Testis (tissue), 2 donors: ENCODE measurements at regions not wholly inside any gene's neighbourhood (a gene's known extent, or its start where the extent isn't known, plus 50 kb on each side); places are given as distances from the start of the nearest gene placed in this dataset.

Experiments
- CTCF ChIP-seq, 3 experiments: fragments of 450-650 bp in 2 of 3; fragments of 200-600 bp in 1 of 3; sonication (generic) in 1 of 3; IDR thresholded peaks; one replicate each; pipeline ENCODE4 v1.5.1; 2016 to 2019; ENCODE audit warnings: antibody characterized with exemption in 3 of 3, mild to moderate bottlenecking in 2 of 3, moderate library complexity in 1 of 3
- POLR2A ChIP-seq: fragments of 450-650 bp; IDR thresholded peaks from one replicate; pipeline ENCODE4 v1.6.1; 2017; ENCODE audit warnings: antibody characterized with exemption, mild to moderate bottlenecking, moderate library complexity

GRCh38 chr6:122264557-122264956 is 134.9 kb upstream of the HSF2 start:
- no peak for TF ChIP-seq CTCF (IDR thresholded peaks at IDR 0.05)
- no peak for TF ChIP-seq POLR2A
